ENCODE measurements at regions not wholly inside any gene's neighbourhood (a gene's known extent, or its start where the extent isn't known, plus 50 kb on each side); places are given as distances from the start of the nearest gene placed in this dataset.

- TF ChIP-seq CTCF (IDR thresholded peaks at IDR 0.05): no peak
- no peak for TF ChIP-seq POLR2A (IDR thresholded peaks at IDR 0.05)
Measured at GRCh38 chr11:33543823-33544222, 156.8 kb downstream of the C11orf91 start.

Measured in body of pancreas (tissue), 4 donors.